Stimulated activated CD8-positive, alpha-beta memory T cell treated with anti-CD3 and anti-CD28 coated beads, Interleukin-15, amount 100 ng/mL, for 1 hour (primary cell): ENCODE measurements at regions not wholly inside any gene's neighbourhood (a gene's known extent, or its start where the extent isn't known, plus 50 kb on each side); places are given as distances from the start of the nearest gene placed in this dataset.

ENCODE experiments used
- DNase-seq: peaks from one replicate; pipeline ENCODE4 v3.0.0-alpha.2; 2020; ENCODE audit warnings: low read depth

DNA sequence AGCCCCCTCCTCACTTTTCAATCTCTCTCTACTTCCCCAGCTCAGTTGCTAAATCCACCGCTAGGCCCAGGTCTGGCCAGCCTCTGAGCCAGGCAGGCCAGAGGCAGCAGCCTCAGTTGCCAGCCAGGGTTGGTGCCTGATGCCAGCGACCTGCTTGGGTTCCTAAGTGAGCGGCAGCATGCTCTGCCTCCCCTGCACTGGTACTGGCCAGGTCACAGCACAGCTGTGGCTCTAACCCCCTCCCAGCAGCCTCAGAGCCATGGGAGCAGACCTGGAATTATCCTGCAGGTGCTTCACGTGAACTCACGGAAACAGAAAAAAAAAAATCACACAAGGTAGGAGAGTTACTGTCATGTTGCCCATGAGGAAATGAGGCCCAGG lies 82.5 kb upstream of the ATF3 start:
- DNase-seq = no peak

- DNase-seq = no peak
Observed at GRCh38 chr1:212528501-212528900, 80.1 kb upstream of the ATF3 start.

DNA sequence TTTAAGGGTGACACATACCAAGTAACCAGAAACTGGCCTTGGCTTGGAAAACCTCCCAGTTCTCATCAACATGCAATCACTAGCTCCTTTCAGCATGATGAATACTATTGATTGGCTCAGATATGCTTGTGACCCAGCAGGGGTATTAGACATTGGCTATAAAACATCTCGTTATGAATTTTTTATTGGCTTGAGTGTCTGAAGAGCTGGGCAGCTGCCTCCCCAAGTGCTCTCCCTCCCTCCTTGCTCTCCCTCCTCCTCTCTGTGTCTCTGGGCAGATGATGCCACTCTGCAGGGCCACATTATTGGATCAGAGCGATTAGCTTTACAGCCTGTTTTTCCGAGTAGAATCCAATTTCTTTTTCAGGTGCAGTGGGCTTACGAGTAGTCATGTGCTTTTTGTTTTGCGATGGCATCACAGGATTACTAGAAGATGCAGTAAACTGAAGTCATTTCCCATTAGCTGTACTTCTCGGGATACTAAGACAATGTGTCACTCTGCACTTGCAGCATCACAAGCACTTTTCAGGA lies 79.3 kb upstream of the ATF3 start:
- DNase-seq = no peak

DNA sequence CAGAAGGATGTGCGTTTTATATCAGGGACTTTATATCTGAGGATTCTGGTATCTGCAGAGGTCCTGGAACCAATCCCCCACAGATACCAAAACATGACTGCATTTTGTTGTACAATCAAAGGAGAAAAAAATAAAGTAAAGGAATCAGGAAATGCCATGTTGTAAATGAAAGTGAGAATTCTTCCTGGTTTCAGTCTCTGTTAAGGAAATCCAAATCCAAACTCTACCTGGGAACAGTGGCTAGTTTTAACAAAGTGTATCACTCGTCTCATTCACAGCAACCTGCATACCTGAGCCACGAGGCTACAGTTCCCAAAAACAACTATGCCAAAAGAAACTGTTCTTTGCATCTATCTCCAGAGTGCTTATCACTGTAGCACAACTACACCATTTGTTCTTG lies 77.3 kb upstream of the ATF3 start:
- no peak for DNase-seq

- DNase-seq = no peak
Observed at GRCh38 chr1:212531796-212532195, 76.8 kb upstream of the ATF3 start.

GRCh38 chr1:212532469-212533147 lies 76.0 kb upstream of the ATF3 start:
- no peak for DNase-seq

- no peak for DNase-seq
Observed at GRCh38 chr1:212533148-212533517, 75.4 kb upstream of the ATF3 start.

DNA sequence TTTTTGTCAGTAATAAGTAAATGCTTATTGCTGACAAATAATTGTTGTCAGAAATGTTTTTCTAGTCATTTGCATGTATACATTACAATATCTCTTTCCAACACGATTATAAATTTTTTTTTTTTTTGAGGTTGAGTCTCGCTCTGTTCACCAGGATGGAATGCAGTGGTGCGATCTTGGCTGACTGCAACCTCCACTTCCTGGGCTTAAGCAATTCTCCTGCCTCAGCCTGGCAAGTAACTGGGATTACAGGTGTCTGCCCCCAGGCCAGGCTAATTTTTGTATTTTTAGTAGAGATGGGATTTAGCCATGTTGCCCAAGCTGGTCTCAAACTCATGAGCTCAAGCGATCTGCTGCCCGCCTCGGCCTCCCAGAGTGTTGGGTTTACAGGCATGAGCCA lies 72.0 kb upstream of the ATF3 start:
- no peak for DNase-seq

GRCh38 chr1:212537610-212538009 lies 71.0 kb upstream of the ATF3 start:
- DNase-seq = no peak

DNA sequence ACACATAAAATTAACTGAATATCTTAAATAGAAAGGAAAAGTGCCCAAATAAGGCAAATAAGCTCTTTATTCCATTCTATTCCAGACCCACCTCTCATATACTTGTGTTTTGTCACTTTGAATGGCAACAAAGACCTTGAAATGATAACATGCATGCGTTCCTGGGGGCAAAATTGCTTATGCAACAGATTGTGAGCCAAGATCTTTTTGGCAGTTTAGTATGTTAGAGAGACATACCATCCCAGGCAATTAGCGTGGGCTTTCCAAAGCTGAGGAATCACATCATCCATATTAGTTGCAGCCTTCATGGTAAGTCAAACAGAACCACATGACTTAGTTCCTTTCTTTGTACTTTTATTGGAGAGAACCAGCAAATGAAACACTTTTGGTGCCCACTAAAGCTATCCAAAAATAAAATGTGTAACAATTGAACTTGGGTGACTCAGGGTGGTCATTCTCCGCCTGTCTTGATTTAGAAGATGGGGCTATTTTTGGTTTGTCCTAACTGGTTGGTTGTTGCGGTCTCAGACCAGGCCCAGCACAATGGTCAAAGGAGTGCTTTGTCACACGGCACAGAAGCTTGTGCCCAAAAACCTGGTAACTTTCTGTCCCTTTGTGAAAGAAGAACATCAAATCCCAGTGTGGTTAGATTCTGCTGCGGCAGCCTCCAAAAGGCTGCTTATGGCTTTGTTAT lies 68.7 kb upstream of the ATF3 start:
- DNase-seq = no peak

- DNase-seq = no peak
Observed at GRCh38 chr1:212542761-212543187, 65.8 kb upstream of the ATF3 start.

GRCh38 chr1:212544110-212544509 lies 64.5 kb upstream of the ATF3 start:
- no peak for DNase-seq

DNA sequence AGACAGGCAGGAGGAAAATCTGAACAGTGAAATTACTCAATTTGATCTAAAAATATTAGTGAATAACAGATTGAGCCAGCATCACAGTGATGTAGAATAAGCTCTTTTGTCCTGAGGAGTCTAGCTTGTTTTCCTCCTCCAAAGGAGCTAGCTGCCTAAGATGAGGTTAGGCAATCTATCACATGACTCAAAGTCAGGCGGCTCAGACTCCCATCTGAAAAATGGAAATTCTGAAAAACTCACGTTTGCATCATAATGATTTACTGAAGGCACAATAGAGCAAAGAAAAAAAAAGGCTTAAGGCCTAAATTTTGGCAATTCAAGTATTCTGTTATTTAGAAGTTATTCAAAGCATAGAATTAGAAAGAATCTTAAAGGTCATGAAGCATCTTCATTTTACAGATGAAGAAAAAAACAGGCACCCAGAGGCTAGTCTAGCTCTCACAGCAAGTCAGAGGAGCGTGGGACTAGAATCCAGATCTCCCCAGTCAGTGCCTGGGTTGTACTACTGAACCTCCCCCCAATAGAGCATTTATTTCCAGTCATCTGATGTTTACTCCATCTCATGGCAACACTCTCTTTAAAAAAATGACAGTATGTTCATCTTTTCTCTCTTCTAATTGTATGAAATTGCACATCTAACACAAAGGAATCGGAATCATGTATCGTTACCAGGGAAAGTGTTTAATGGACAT lies 62.5 kb upstream of the ATF3 start:
- no peak for DNase-seq

- DNase-seq = no peak
Observed at GRCh38 chr1:212549503-212550017, 59.0 kb upstream of the ATF3 start.

DNA sequence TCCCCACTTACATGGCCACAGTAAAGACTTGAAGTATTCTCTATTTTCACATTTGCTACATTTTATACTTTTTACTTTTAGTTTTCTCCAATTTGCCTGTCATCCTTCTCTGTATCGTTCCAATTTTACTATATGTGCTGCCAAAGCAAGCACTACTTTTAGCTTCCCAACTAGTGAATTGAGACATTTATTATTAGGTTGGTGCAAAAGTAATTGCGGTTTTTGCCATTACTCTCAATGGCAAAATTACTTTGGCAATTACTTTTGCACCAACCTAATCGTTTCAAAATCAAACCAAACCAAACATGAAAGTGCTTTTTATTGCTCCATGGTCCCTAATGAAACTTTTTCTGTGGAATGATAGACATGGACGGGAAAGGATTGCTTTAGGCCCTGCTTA lies 56.6 kb upstream of the ATF3 start:
- no peak for DNase-seq

DNA sequence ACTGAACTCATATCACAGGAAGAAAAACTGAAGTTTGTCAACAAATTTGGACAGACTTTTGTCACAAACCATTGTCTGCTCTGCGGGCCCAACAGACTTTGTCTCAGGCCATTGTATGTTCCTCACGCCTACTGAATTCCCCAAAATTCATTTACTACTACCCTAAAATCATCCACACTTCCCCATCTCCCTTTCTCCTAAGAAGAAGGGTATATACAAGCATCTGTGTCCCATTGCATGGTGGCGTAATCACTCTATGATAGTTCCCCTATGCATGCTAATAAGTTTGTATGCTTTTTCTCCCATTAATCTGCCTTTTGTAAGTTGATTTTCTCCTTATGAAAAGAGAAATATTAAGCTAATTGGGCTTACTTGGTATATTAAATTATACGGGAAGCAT lies 54.9 kb upstream of the ATF3 start:
- no peak for DNase-seq

DNA sequence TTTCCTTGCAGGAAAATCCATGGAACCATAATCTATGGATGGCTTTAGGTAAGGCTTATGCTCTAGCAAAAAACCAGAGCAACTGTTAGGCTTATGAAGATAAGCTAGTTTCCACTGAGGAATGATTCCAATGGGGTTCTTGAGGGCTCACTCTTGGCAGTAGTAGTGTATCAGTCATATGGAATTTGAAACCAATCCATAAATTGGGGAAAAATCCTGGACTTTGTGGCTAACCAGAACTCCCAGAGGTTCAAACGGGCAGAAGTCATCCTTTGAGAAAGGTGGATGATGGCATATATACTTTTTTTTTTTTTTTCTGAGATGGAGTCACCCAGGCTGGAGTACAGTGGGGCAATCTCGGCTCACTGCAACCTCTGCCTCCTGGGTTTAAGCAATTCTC lies 54.2 kb upstream of the ATF3 start:
- DNase-seq = no peak

DNA sequence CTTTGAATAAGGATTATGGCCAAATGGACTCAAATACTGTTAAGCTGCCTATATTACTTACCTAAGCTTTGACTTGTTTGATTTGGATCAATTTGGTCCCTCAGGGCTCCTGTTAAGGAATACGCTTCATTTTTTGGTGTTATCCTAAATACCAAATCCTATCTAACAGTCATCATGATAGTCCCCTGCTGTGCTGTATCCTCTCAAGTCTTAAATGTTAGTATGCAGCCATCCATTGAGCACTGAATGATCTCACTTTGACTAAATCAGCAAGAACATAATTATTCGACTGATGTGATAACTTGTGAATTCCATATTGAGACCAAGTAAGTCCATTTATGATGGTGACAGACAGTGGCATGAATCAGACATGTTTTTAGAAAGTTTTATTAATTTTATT lies 53.1 kb upstream of the ATF3 start:
- no peak for DNase-seq

DNA sequence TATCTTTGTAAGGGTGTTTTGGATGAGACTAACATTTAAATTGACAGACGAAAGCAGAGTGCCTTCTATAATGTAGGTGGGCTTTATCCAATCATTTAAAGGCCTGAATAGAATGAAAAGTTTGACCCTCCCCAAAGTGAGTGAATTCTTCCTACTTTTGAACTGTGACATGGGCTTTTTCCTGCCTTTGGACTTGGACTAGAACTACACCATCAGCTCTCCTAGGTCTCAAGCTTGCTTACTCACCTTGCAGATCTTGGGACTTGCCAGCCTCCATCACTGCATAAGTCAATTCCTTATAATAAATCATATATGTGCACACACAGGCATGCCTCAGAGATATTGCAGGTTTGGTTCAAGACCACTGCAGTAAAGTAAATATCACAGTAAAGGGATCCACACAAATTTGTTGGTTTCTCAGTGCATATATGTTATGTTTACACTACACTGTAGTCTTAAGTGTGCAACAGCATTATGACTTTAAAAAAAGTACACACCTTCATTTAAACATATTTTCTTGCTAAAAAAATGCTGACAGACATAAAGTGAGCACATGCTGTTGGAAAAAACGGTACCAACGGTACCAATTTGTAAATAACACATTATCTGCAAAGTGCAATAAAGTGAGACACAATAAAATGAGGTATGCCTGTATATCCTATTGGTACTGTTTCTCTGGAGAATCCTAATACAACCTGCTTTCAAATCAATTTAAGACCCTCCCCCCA lies 51.6 kb upstream of the ATF3 start:
- no peak for DNase-seq

GRCh38 chr1:212557739-212558692 lies 50.5 kb upstream of the ATF3 start:
- DNase-seq = no peak
